ENCODE measurements at regions not wholly inside any gene's neighbourhood (a gene's known extent, or its start where the extent isn't known, plus 50 kb on each side); places are given as distances from the start of the nearest gene placed in this dataset.
A peak's percentile ranks its signal among the peaks of the same experiment; 100 is the strongest.

GRCh38 chr10:24012249-24012803 is 196.6 kb upstream of the KIAA1217 start:
- no peak for TF ChIP-seq POLR2A (IDR thresholded peaks at IDR 0.05)
- no peak for TF ChIP-seq CTCF (IDR thresholded peaks at IDR 0.05)
- no peak for DNase-seq
- no peaks in the 10 kb centered on the region for H3K9me3 ChIP-seq
- no peak overlapping the region for H3K4me3 ChIP-seq
- H3K27ac ChIP-seq: no peak overlapping the region
- H3K4me1 ChIP-seq: no peaks in the 10 kb centered on the region
- intact Hi-C loops (cut with DNase I): no loop called here
- H3K27me3 ChIP-seq: no peaks in the 10 kb centered on the region
- no peaks in the 10 kb centered on the region for H3K36me3 ChIP-seq
- ATAC-seq: no peak

- TF ChIP-seq CTCF (IDR thresholded peaks at IDR 0.05): no peak
- TF ChIP-seq POLR2A (IDR thresholded peaks at IDR 0.05): no peak
- H3K27me3 ChIP-seq: no peaks in the 10 kb centered on the region
- no peak overlapping the region for H3K4me3 ChIP-seq
- WGBS (ENCODE audit: insufficient coverage, low coverage, low lambda C conversion rate, missing lambda C conversion rate): 33% methylated on average over 1 of the region's 1 CpG
- H3K9me3 ChIP-seq: no peaks in the 10 kb centered on the region
- no peak overlapping the region for H3K27ac ChIP-seq
- no peaks in the 10 kb centered on the region for H3K36me3 ChIP-seq
- ATAC-seq (peak; percentile 68 to 87 (median 82)), DNase-seq (no peak)
- intact Hi-C loops (cut with DNase I): no loop called here
- no peaks in the 10 kb centered on the region for H3K4me1 ChIP-seq
Observed at GRCh38 chr10:24027107-24027506, 181.8 kb upstream of the KIAA1217 start.

- WGBS (ENCODE audit: insufficient coverage, low coverage, low lambda C conversion rate, missing lambda C conversion rate): 39% methylated on average over 3 of the region's 5 CpGs
- Histone ChIP-seq H3K27ac (no peak overlapping the region), H3K27me3 (no peaks in the 10 kb centered on the region), H3K9me3 (no peaks in the 10 kb centered on the region), H3K4me3 (no peak overlapping the region), H3K36me3 (no peaks in the 10 kb centered on the region), H3K4me1 (no peaks in the 10 kb centered on the region)
- TF ChIP-seq CTCF (IDR thresholded peaks at IDR 0.05) (no peak), POLR2A (IDR thresholded peaks at IDR 0.05) (no peak)
- ATAC-seq: peak; percentile 69 to 87 (median 78)
- peak in 1 of 3 donors; percentile 24 for DNase-seq
- intact Hi-C loops (cut with DNase I): no loop called here
Observed at GRCh38 chr10:24034571-24034970, 174.4 kb upstream of the KIAA1217 start.

GRCh38 chr10:24035761-24036160 is 173.2 kb upstream of the KIAA1217 start:
- DNase-seq (no peak), ATAC-seq (no peak)
- no peak for TF ChIP-seq CTCF (IDR thresholded peaks at IDR 0.05)
- TF ChIP-seq POLR2A (IDR thresholded peaks at IDR 0.05): no peak
- Histone ChIP-seq H3K27ac (no peak overlapping the region), H3K4me3 (no peak overlapping the region), H3K36me3 (no peaks in the 10 kb centered on the region), H3K27me3 (no peaks in the 10 kb centered on the region), H3K9me3 (no peaks in the 10 kb centered on the region), H3K4me1 (no peaks in the 10 kb centered on the region)
- 45% methylated on average over 1 of the region's 4 CpGs for WGBS (ENCODE audit: insufficient coverage, low coverage, low lambda C conversion rate, missing lambda C conversion rate)
- intact Hi-C loops (cut with DNase I): no loop called here

- 70% methylated on average over 5 of the region's 5 CpGs for WGBS (ENCODE audit: insufficient coverage, low coverage, low lambda C conversion rate, missing lambda C conversion rate)
- Histone ChIP-seq H3K4me1 (no peaks in the 10 kb centered on the region), H3K27me3 (no peaks in the 10 kb centered on the region), H3K36me3 (no peaks in the 10 kb centered on the region), H3K9me3 (no peaks in the 10 kb centered on the region), H3K4me3 (no peak overlapping the region), H3K27ac (no peak overlapping the region)
- intact Hi-C loops (cut with DNase I): no loop called here
- ATAC-seq (no peak), DNase-seq (no peak)
- no peak for TF ChIP-seq CTCF (IDR thresholded peaks at IDR 0.05)
- no peak for TF ChIP-seq POLR2A (IDR thresholded peaks at IDR 0.05)
Observed at GRCh38 chr10:24039315-24039714, 169.6 kb upstream of the KIAA1217 start.
